ENCODE measurements at regions not wholly inside any gene's neighbourhood (a gene's known extent, or its start where the extent isn't known, plus 50 kb on each side); places are given as distances from the start of the nearest gene placed in this dataset.
"Not testable (repeated sequence)": the region's sequence is repeated elsewhere in the genome, so short reads cannot be mapped to it uniquely, and the experiment has no call there.

- H3K27ac Mint-ChIP-seq = no peak overlapping the region
- peaks cover 1% of the 10 kb centered on the region for H3K4me1 Mint-ChIP-seq (ENCODE audit: low read depth)
- H3K27me3 Mint-ChIP-seq = peaks cover 6% of the 10 kb centered on the region
- H3K9me3 Mint-ChIP-seq (ENCODE audit: low read depth) = peaks cover 5% of the 10 kb centered on the region
- no peaks in the 10 kb centered on the region for H3K36me3 Mint-ChIP-seq (ENCODE audit: insufficient read depth)
- no peak for DNase-seq (ENCODE audit: low spot score, unreplicated experiment)
- TF ChIP-seq, protein P1, sequence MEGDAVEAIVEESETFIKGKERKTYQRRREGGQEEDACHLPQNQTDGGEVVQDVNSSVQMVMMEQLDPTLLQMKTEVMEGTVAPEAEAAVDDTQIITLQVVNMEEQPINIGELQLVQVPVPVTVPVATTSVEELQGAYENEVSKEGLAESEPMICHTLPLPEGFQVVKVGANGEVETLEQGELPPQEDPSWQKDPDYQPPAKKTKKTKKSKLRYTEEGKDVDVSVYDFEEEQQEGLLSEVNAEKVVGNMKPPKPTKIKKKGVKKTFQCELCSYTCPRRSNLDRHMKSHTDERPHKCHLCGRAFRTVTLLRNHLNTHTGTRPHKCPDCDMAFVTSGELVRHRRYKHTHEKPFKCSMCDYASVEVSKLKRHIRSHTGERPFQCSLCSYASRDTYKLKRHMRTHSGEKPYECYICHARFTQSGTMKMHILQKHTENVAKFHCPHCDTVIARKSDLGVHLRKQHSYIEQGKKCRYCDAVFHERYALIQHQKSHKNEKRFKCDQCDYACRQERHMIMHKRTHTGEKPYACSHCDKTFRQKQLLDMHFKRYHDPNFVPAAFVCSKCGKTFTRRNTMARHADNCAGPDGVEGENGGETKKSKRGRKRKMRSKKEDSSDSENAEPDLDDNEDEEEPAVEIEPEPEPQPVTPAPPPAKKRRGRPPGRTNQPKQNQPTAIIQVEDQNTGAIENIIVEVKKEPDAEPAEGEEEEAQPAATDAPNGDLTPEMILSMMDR (IDR thresholded peaks at IDR 0.05; ENCODE audit: unreplicated experiment) = no peak
- H3K4me3 Mint-ChIP-seq (ENCODE audit: low read depth) = no peak overlapping the region
Observed at GRCh38 chr10:125407557-125407956, 247.2 kb upstream of the CTBP2 start.

DNA sequence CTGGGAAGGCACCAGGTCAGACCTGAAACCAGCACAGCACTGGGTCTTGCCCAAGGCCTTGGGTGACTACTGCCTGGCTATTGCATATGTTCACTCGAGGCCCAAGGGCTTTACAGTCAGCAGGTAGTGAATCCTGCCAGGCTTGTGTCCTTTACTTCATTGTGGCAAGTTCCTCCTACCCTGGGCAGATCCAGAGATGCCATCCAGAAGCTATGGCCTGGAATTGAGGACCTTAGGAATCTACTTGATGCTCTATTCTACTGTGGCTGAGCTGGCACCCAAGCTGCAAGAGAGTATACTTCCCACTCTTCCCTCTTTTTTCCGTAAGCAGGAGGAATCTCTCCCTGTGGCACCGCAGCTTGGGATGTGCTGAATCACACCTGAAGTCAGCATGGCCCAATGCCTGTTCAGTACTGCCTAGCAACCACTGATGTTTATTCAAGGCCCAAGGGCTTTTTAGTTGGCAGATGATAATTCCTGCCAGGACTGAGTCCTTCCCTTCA lies 246.7 kb upstream of the CTBP2 start:
- no peaks in the 10 kb centered on the region for H3K36me3 Mint-ChIP-seq (ENCODE audit: insufficient read depth)
- H3K4me3 Mint-ChIP-seq (ENCODE audit: low read depth) = no peak overlapping the region
- peaks cover 5% of the 10 kb centered on the region for H3K9me3 Mint-ChIP-seq (ENCODE audit: low read depth)
- no peak for DNase-seq (ENCODE audit: low spot score, unreplicated experiment)
- H3K4me1 Mint-ChIP-seq (ENCODE audit: low read depth) = peaks cover 1% of the 10 kb centered on the region
- TF ChIP-seq, protein P1 (IDR thresholded peaks at IDR 0.05; ENCODE audit: unreplicated experiment) = no peak
- H3K27me3 Mint-ChIP-seq = peaks cover 6% of the 10 kb centered on the region
- no peak overlapping the region for H3K27ac Mint-ChIP-seq

DNA sequence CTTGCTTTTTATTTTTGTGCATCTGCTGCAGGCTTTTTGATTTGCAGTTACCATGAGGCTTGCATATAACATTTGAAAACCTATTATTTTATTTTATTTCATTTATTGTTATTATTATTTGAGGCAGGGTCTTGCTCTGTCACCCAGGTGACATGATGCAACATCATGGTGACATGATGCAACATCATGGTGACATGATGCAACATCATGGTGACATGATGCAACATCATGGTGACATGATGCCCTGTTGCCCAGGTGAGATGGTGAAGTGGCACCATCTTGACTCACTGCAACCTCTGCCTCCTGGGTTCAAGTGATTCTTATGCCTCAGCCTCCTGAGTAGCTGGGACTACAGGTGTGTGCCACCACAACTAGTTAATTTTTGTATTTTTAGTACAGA lies 244.5 kb upstream of the CTBP2 start:
- not testable (repeated sequence) for DNase-seq (ENCODE audit: low spot score, unreplicated experiment); H3K27me3 Mint-ChIP-seq; H3K4me1 Mint-ChIP-seq (ENCODE audit: low read depth); H3K27ac Mint-ChIP-seq; H3K4me3 Mint-ChIP-seq (ENCODE audit: low read depth); H3K36me3 Mint-ChIP-seq (ENCODE audit: insufficient read depth)
- peaks cover 16% of the 10 kb centered on the region for H3K9me3 Mint-ChIP-seq (ENCODE audit: low read depth)

DNA sequence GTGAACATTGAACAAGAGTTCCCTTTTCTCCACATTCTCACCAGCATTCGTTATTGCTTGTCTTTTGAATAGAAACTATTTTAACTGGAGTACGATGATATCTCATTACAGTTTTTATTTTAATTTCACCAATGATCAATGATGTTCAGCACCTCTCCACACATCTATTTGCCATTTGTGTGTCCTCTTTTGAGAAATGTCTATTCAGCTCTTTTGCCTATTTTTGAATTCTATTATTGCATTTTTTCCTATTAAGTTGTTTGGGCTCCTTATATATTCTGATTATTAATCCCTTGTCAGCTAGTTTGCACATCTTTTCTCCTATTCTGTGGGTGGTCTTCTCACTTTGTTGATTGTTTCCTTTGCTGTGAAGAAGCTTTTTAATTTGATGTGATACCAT lies 241.1 kb upstream of the CTBP2 start:
- Mint-ChIP-seq H3K9me3 (ENCODE audit: low read depth) (peaks cover 16% of the 10 kb centered on the region), H3K27me3 (no peaks in the 10 kb centered on the region), H3K4me1 (ENCODE audit: low read depth) (peaks cover 29% of the 10 kb centered on the region), H3K36me3 (ENCODE audit: insufficient read depth) (no peaks in the 10 kb centered on the region), H3K4me3 (ENCODE audit: low read depth) (no peak overlapping the region), H3K27ac (no peak overlapping the region)
- DNase-seq (ENCODE audit: low spot score, unreplicated experiment) = no peak
- TF ChIP-seq, protein P1 (IDR thresholded peaks at IDR 0.05; ENCODE audit: unreplicated experiment) = no peak

DNA sequence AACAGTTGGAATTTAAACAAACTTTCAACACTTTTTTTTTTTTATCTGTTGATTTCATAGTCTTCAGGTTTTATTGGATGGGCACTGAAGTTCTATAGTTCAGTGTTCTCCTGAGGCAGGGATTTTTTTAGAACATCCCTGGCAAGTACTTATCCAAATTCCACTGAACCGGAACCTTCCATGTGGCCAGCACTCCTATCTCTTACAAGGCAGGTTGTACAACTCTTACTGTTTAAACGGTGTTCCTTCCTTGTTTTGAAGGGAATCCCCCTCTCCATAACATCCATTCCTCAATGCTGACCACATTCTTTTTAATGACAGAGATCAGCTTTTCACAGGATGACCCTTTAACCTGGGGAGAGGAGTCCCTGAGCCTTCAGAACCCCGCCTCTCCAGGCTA lies 238.9 kb upstream of the CTBP2 start:
- no peak overlapping the region for H3K4me3 Mint-ChIP-seq (ENCODE audit: low read depth)
- H3K9me3 Mint-ChIP-seq (ENCODE audit: low read depth) = peaks cover 12% of the 10 kb centered on the region
- no peak overlapping the region for H3K27ac Mint-ChIP-seq
- peaks cover 29% of the 10 kb centered on the region for H3K4me1 Mint-ChIP-seq (ENCODE audit: low read depth)
- no peaks in the 10 kb centered on the region for H3K36me3 Mint-ChIP-seq (ENCODE audit: insufficient read depth)
- peaks cover under 1% of the 10 kb centered on the region for H3K27me3 Mint-ChIP-seq
- TF ChIP-seq, protein P1 (IDR thresholded peaks at IDR 0.05; ENCODE audit: unreplicated experiment) = no peak
- DNase-seq (ENCODE audit: low spot score, unreplicated experiment) = no peak

DNA sequence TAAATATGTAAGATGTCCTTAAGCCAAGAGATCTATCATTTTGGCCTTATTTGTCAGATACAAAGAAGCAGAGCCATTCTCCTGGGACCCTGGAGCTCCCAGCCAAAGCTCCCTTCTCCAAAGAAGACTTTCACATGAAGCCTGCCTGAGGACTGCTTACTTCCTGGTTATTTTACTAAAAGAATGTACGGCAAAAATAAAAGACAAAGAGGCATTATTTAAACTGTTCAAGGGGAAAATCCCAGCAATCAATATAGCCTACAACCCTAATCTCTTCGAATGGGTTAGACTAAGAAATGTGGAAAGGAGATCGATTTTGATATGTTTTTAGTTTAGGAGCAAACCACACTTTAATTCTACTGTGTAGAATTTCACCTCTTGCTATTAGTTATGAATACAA lies 237.9 kb upstream of the CTBP2 start:
- Mint-ChIP-seq H3K4me1 (ENCODE audit: low read depth) (peaks cover 29% of the 10 kb centered on the region), H3K27me3 (peaks cover 5% of the 10 kb centered on the region), H3K4me3 (ENCODE audit: low read depth) (no peak overlapping the region), H3K27ac (peak overlapping the region; percentile 74), H3K36me3 (ENCODE audit: insufficient read depth) (no peaks in the 10 kb centered on the region), H3K9me3 (ENCODE audit: low read depth) (peaks cover 10% of the 10 kb centered on the region)
- no peak for DNase-seq (ENCODE audit: low spot score, unreplicated experiment)
- TF ChIP-seq, protein P1 (IDR thresholded peaks at IDR 0.05; ENCODE audit: unreplicated experiment) = no peak

All from progenitor cell of endocrine pancreas (in vitro differentiated cells).